Heart right ventricle (tissue), 16 donors: ENCODE measurements at regions not wholly inside any gene's neighbourhood (a gene's known extent, or its start where the extent isn't known, plus 50 kb on each side); places are given as distances from the start of the nearest gene placed in this dataset.

Experiments used
- ATAC-seq, 8 donors: fragments of 200-7000 bp; cut with Tn5 transposase; one replicate each; pipeline ENCODE4 v1.9.1; 2020; ENCODE audit warnings: mild to moderate bottlenecking in 8 of 8, moderate library complexity in 8 of 8, moderate number of reproducible peaks in 1 of 8
- DNase-seq, 2 donors: peaks; one replicate each; pipeline ENCODE4 v3.0.0-alpha.2; 2020
- H3K27ac ChIP-seq, 10 donors: fragments of 200-600 bp; sonication (generic) in 2 of 10; one replicate each; pipeline versions ENCODE4 v1.5.0 to v1.8.0; 2020 to 2022; ENCODE audit warnings: mild to moderate bottlenecking in 3 of 10
- H3K27me3 ChIP-seq, 7 donors: fragments of 200-600 bp; one replicate each; pipeline ENCODE4 v1.8.0; 2021 to 2022; ENCODE audit warnings: mild to moderate bottlenecking in 2 of 7
- H3K36me3 ChIP-seq, 9 donors: fragments of 200-600 bp; sonication (generic) in 1 of 9; one replicate each; pipeline versions ENCODE4 v1.5.0 to v1.8.0; 2020 to 2022; ENCODE audit warnings: mild to moderate bottlenecking in 2 of 9
- H3K4me1 ChIP-seq, 9 donors: fragments of 200-600 bp; sonication (generic) in 1 of 9; one replicate each; pipeline versions ENCODE4 v1.5.0 to v1.8.0; 2020 to 2022; ENCODE audit warnings: mild to moderate bottlenecking in 4 of 9
- H3K4me3 ChIP-seq, 10 donors: fragments of 200-600 bp; sonication (generic) in 2 of 10; one replicate each; pipeline versions ENCODE4 v1.5.0 to v1.8.0; 2020 to 2022; ENCODE audit warnings: mild to moderate bottlenecking in 7 of 10, moderate library complexity in 2 of 10
- H3K9me3 ChIP-seq, 11 donors: fragments of 200-600 bp in 10 of 11; sonication (generic) in 2 of 11; one replicate each; pipeline versions ENCODE4 v1.5.0 to v1.8.0; 2013 to 2022; ENCODE audit warnings: mild to moderate bottlenecking in 2 of 11, control low read depth in 1 of 11, moderate library complexity in 1 of 11
- CTCF ChIP-seq, 9 donors: fragments of 200-600 bp; sonication (generic) in 2 of 9; IDR thresholded peaks; one replicate each; pipeline versions ENCODE4 v1.5.0 to v1.8.0; 2021 to 2022; ENCODE audit warnings: antibody characterized with exemption in 9 of 9, mild to moderate bottlenecking in 5 of 9, moderate library complexity in 1 of 9
- WGBS, 2 donors: extraction: QIAGEN DNeasy Blood & Tissue Kit; methylation state at CpG; one replicate each; pipeline ENCODE4 v1.1.7; 2013; ENCODE audit warnings: inconsistent platforms in 1 of 2; 5-methylcytosine and 5-hydroxymethylcytosine counted together
- intact Hi-C, 10 donors: fragments of 100-400 bp; cut with DNase I; formaldehyde crosslinking; loops; one replicate each; pipeline versions ENCODE4 v1.11.1 to v1.14.2; 2022
- donor health status: Arrhythmogenic right ventricular cardiomyopathy.
- donor health status: ischemic (EF 13 %, LVEDD 7.1; RV severe dilation, severe dysfunction).
- donor health status: healthy with polysubstance abuse.
- donor health status: DM: no; HTN: yes; CAD: no.
- donor health status: DM: no; HTN: no; CAD: no.
- donor health status: ischemic (EF 25% LVEDD 6.9; RV normal size, moderate dysfunction).
- donor health status: ischemic (EF 25% LVEDD 5.7; RV mildly dilated, moderate dysfunction).
- donor health status: healthy.
- donor health status: DM: yes; HTN: yes; CAD: no.
- donor health status: Ischemic cardiomyopathy.
- donor health status: ischemic (EF 35%, LVEDD 5.7; RV mildly dilated, moderate dysfunction).
- donor health status: nonischemic (EF 11% LVEDD 7.7; RV severe dilation, severe dysfunction).
- donor health status: DM: yes; HTN: yes; CAD: no.
- donor health status: PGD.
- donor health status: ischemic (EF 29% LVEDD 5.4; RV normal size, mild dysfunction).
- donor health status: nonischemic (EF 23%, LVEDD 6.1; RV moderate dilation, normal function).

GRCh38 chr21:34192646-34193285 lies 119.4 kb downstream of the MRPS6 start:
- no peaks in the 10 kb centered on the region for H3K36me3 ChIP-seq
- 90 to 94% methylated on average over 7 of the region's 7 CpGs for WGBS, 2 donors
- ATAC-seq (no peak), DNase-seq (no peak)
- H3K9me3 ChIP-seq = no peaks in the 10 kb centered on the region
- peaks cover 0 to 3% (median 0%) of the 10 kb centered on the region in 9 donors for H3K4me1 ChIP-seq
- no peak overlapping the region for H3K27ac ChIP-seq
- intact Hi-C loops = no loop called here
- no peak for TF ChIP-seq CTCF (IDR thresholded peaks at IDR 0.05)
- H3K4me3 ChIP-seq = no peak overlapping the region
- no peaks in the 10 kb centered on the region for H3K27me3 ChIP-seq

GRCh38 chr21:34195335-34195734 lies 122.0 kb downstream of the MRPS6 start:
- no peaks in the 10 kb centered on the region for H3K9me3 ChIP-seq
- H3K27me3 ChIP-seq = no peaks in the 10 kb centered on the region
- H3K27ac ChIP-seq = no peak overlapping the region
- no peak for TF ChIP-seq CTCF (IDR thresholded peaks at IDR 0.05)
- H3K4me1 ChIP-seq = peaks cover 0 to 19% (median 7%) of the 10 kb centered on the region in 9 donors
- intact Hi-C loops = loop anchor here in 1 of 10 donors (5.0 kb wide), 1 partner anchor 123 kb away; the partner anchor contains the start of genes MRPS6 and SLC5A3
- ATAC-seq (no peak), DNase-seq (no peak)
- 77 to 78% methylated on average over 6 of the region's 6 CpGs for WGBS, 2 donors
- no peaks in the 10 kb centered on the region for H3K36me3 ChIP-seq
- H3K4me3 ChIP-seq = no peak overlapping the region

- no peak overlapping the region for H3K4me3 ChIP-seq
- TF ChIP-seq CTCF (IDR thresholded peaks at IDR 0.05) = no peak
- H3K27me3 ChIP-seq = no peaks in the 10 kb centered on the region
- 94 to 96% methylated on average over 6 of the region's 6 CpGs for WGBS, 2 donors
- H3K36me3 ChIP-seq = no peaks in the 10 kb centered on the region
- H3K9me3 ChIP-seq = no peaks in the 10 kb centered on the region
- DNase-seq (no peak), ATAC-seq (no peak)
- intact Hi-C loops = loop anchor here in 1 of 10 donors (5.0 kb wide), 1 partner anchor 125 kb away; the partner anchor contains the start of genes MRPS6 and SLC5A3
- H3K4me1 ChIP-seq = peaks cover 0 to 32% (median 10%) of the 10 kb centered on the region in 9 donors
- H3K27ac ChIP-seq = no peak overlapping the region
Measured at GRCh38 chr21:34196996-34197395, 123.6 kb downstream of the MRPS6 start.

- H3K4me3 ChIP-seq = no peak overlapping the region
- intact Hi-C loops = loop anchor here in 1 of 10 donors (5.0 kb wide), 1 partner anchor 125 kb away; the partner anchor contains the start of genes MRPS6 and SLC5A3
- ATAC-seq (no peak), DNase-seq (no peak)
- peaks cover 0 to 35% (median 10%) of the 10 kb centered on the region in 9 donors for H3K4me1 ChIP-seq
- no peaks in the 10 kb centered on the region for H3K36me3 ChIP-seq
- H3K9me3 ChIP-seq = no peaks in the 10 kb centered on the region
- no peaks in the 10 kb centered on the region for H3K27me3 ChIP-seq
- H3K27ac ChIP-seq = no peak overlapping the region
- 89 to 94% methylated on average over 3 of the region's 3 CpGs for WGBS, 2 donors
- TF ChIP-seq CTCF (IDR thresholded peaks at IDR 0.05) = no peak
Measured at GRCh38 chr21:34197561-34197960, 124.2 kb downstream of the MRPS6 start.
